ENCODE measurements at regions not wholly inside any gene's neighbourhood (a gene's known extent, or its start where the extent isn't known, plus 50 kb on each side); places are given as distances from the start of the nearest gene placed in this dataset.

DNA sequence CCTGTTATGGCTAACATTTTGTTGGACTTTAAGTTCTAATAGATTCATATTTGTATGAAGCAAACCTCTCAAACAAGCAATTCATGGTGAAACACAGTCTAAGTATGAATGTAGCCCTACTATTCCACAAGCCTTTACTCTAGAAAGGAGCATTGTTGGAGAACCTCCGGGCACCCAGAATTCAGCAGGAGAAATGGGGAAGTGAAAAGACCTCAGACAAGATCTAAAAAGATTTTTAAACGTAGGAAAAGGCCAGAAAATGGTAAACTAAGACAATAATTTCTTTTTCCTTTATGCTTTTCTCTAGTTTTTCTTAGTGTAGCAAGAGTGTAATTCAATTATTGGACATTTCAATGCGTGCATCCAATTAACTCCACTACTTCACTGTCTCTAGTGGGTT is 426.4 kb downstream of the INSC start:
- TF ChIP-seq, protein P1, sequence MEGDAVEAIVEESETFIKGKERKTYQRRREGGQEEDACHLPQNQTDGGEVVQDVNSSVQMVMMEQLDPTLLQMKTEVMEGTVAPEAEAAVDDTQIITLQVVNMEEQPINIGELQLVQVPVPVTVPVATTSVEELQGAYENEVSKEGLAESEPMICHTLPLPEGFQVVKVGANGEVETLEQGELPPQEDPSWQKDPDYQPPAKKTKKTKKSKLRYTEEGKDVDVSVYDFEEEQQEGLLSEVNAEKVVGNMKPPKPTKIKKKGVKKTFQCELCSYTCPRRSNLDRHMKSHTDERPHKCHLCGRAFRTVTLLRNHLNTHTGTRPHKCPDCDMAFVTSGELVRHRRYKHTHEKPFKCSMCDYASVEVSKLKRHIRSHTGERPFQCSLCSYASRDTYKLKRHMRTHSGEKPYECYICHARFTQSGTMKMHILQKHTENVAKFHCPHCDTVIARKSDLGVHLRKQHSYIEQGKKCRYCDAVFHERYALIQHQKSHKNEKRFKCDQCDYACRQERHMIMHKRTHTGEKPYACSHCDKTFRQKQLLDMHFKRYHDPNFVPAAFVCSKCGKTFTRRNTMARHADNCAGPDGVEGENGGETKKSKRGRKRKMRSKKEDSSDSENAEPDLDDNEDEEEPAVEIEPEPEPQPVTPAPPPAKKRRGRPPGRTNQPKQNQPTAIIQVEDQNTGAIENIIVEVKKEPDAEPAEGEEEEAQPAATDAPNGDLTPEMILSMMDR (IDR thresholded peaks at IDR 0.05; ENCODE audit: low read depth, low read length): no peak
- no peak for TF ChIP-seq EZH2phosphoT487 (IDR thresholded peaks at IDR 0.05; ENCODE audit: low read depth)
